A673 (cell line): ENCODE measurements at regions not wholly inside any gene's neighbourhood (a gene's known extent, or its start where the extent isn't known, plus 50 kb on each side); places are given as distances from the start of the nearest gene placed in this dataset.

Experiments used
- CTCF ChIP-seq: fragments of 300-800, 200-600 bp; sonication (generic); conservative IDR thresholded peaks from 2 replicates; pipeline ENCODE4 v1.5.1; 2017; ENCODE audit warnings: low read depth, mild to moderate bottlenecking, antibody characterized with exemption, low read length, moderate library complexity, mixed read lengths
- EZH2 ChIP-seq: fragments of 200-600 bp; sonication (generic); IDR thresholded peaks from 2 replicates; pipeline ENCODE4 v1.6.1; 2017; ENCODE audit warnings: borderline replicate concordance, low read depth, mild to moderate bottlenecking, mixed read lengths, antibody characterized with exemption, low read length; ENCODE audit not compliant: poor library complexity, severe bottlenecking

- TF ChIP-seq CTCF: no peak
- no peak for TF ChIP-seq EZH2
Measured at GRCh38 chr12:72084061-72084460, 145.4 kb downstream of the TPH2 start.
